GM23338 (cell line): ENCODE measurements at regions not wholly inside any gene's neighbourhood (a gene's known extent, or its start where the extent isn't known, plus 50 kb on each side); places are given as distances from the start of the nearest gene placed in this dataset.

Experiments used
- ATAC-seq: fragments of 200-7000 bp; cut with Tn5 transposase; 3 replicates; pipeline ENCODE4 v1.9.1; 2020
- DNase-seq: peaks from one replicate; pipeline ENCODE4 v3.0.0-alpha.2; 2015; ENCODE audit warnings: low spot score
- H2AFZ ChIP-seq: fragments of 200-600 bp; sonication (generic); 2 replicates; pipeline ENCODE4 v1.8.0; 2016; ENCODE audit warnings: antibody characterized with exemption, mild to moderate bottlenecking, moderate library complexity
- H3F3A ChIP-seq: fragments of 200-600 bp; sonication (generic); replicated peaks from 2 replicates; pipeline ENCODE4 v1.8.0; 2017; ENCODE audit warnings: antibody characterized with exemption, mixed run types, low read depth
- H3K27ac ChIP-seq: fragments of 200-600 bp; sonication (generic); 2 replicates; pipeline ENCODE4 v1.6.1; 2016; ENCODE audit warnings: low read depth
- H3K27me3 ChIP-seq: fragments of 200-600 bp; sonication (generic); 2 replicates; pipeline ENCODE4 v1.8.0; 2016; ENCODE audit warnings: mild to moderate bottlenecking, mixed run types, moderate library complexity; ENCODE audit not compliant: insufficient read depth
- H3K36me3 ChIP-seq: fragments of 200-600 bp; sonication (generic); 2 replicates; pipeline ENCODE4 v1.8.0; 2016; ENCODE audit warnings: mild to moderate bottlenecking; ENCODE audit not compliant: insufficient read depth
- H3K4me1 ChIP-seq: fragments of 200-600 bp; sonication (generic); 2 replicates; pipeline ENCODE4 v1.8.0; 2016; ENCODE audit warnings: mild to moderate bottlenecking, moderate library complexity; ENCODE audit not compliant: insufficient read depth
- H3K4me2 ChIP-seq: fragments of 200-600 bp; sonication (generic); 2 replicates; pipeline ENCODE4 v1.7.1; 2017; ENCODE audit warnings: mixed run types
- H3K4me3 ChIP-seq: fragments of 200-600 bp; sonication (generic); 2 replicates; pipeline ENCODE4 v1.6.1; 2016; ENCODE audit warnings: mixed run types
- H3K79me2 ChIP-seq: fragments of 200-600 bp; sonication (generic); replicated peaks from 2 replicates; pipeline ENCODE4 v1.8.0; 2017; ENCODE audit warnings: mild to moderate bottlenecking; ENCODE audit not compliant: insufficient read depth
- H3K9me2 ChIP-seq: fragments of 200-600 bp; sonication (generic); 2 replicates; pipeline ENCODE4 v1.8.0; 2017; ENCODE audit not compliant: insufficient read depth
- H4K20me1 ChIP-seq: fragments of 200-600 bp; sonication (generic); replicated peaks from 2 replicates; pipeline ENCODE4 v1.8.0; 2017; ENCODE audit warnings: mild to moderate bottlenecking; ENCODE audit not compliant: insufficient read depth
- H3K27ac Mint-ChIP-seq: 2 replicates; pipeline ENCODE4 v1.8.0; 2020; ENCODE audit warnings: inconsistent platforms, mild to moderate bottlenecking, moderate library complexity, mixed read lengths
- H3K27me3 Mint-ChIP-seq: 3 replicates; pipeline ENCODE4 v1.8.0; 2022; ENCODE audit warnings: low read depth, mild to moderate bottlenecking, moderate library complexity, mixed read lengths, inconsistent platforms; ENCODE audit not compliant: insufficient read depth, poor library complexity
- H3K36me3 Mint-ChIP-seq: 3 replicates; pipeline ENCODE4 v1.8.0; 2021; ENCODE audit warnings: low read depth, mild to moderate bottlenecking, inconsistent platforms, moderate library complexity, mixed read lengths
- H3K4me1 Mint-ChIP-seq: 3 replicates; pipeline ENCODE4 v1.8.0; 2020; ENCODE audit warnings: mild to moderate bottlenecking, inconsistent platforms, mixed read lengths
- H3K4me3 Mint-ChIP-seq: 3 replicates; pipeline ENCODE4 v1.8.0; 2021; ENCODE audit warnings: moderate library complexity, mild to moderate bottlenecking, inconsistent platforms, mixed read lengths
- H3K9me3 Mint-ChIP-seq: 3 replicates; pipeline ENCODE4 v1.8.0; 2020; ENCODE audit warnings: moderate library complexity, mild to moderate bottlenecking, inconsistent platforms, mixed read lengths
- CREB1 ChIP-seq: fragments of 250-450 bp; sonication (Bioruptor Pico); IDR thresholded peaks from 2 replicates; pipeline ENCODE4 v1.5.0; 2020; ENCODE audit warnings: low read depth, mild to moderate bottlenecking, moderate library complexity
- CTCF ChIP-seq, 2 experiments: fragments of 200-600 bp in 1 of 2; sonication (generic) in 1 of 2; conservative IDR thresholded peaks; 2 replicates each; pipeline versions ENCODE4 v1.5.1 to v1.6.1; 2016 to 2017; ENCODE audit warnings: antibody characterized with exemption in 2 of 2, low read depth in 2 of 2, mild to moderate bottlenecking in 2 of 2, moderate library complexity in 1 of 2
- ETS1 ChIP-seq: IDR thresholded peaks from 2 replicates; pipeline ENCODE4 v1.6.1; 2016; ENCODE audit warnings: antibody characterized with exemption
- EZH2 ChIP-seq: fragments of 200-600 bp; sonication (generic); IDR thresholded peaks from one replicate; pipeline ENCODE4 v1.8.0; 2017; ENCODE audit warnings: antibody characterized with exemption, mild to moderate bottlenecking, low read depth; ENCODE audit not compliant: unreplicated experiment
- EZH2phosphoT487 ChIP-seq: fragments of 200-600 bp; sonication (generic); IDR thresholded peaks from one replicate; pipeline ENCODE4 v1.8.1; 2018; ENCODE audit warnings: antibody characterized with exemption; ENCODE audit not compliant: unreplicated experiment
- POLR2AphosphoS5 ChIP-seq: IDR thresholded peaks from 2 replicates; pipeline ENCODE4 v1.6.1; 2016; ENCODE audit warnings: antibody characterized with exemption, low read depth
- ZNF114 ChIP-seq: fragments of 250-450 bp; sonication (Bioruptor Pico); IDR thresholded peaks from 2 replicates; pipeline ENCODE4 v1.5.0; 2020; ENCODE audit warnings: mild to moderate bottlenecking, moderate library complexity
- ZNF331 ChIP-seq: fragments of 250-450 bp; sonication (Bioruptor Pico); IDR thresholded peaks from 2 replicates; pipeline ENCODE4 v1.5.0; 2020; ENCODE audit warnings: low read depth, mild to moderate bottlenecking, moderate library complexity
- ZNF462 ChIP-seq: fragments of 250-450 bp; sonication (Bioruptor Pico); IDR thresholded peaks from 2 replicates; pipeline ENCODE4 v1.5.0; 2020; ENCODE audit warnings: mild to moderate bottlenecking, moderate library complexity

- TF ChIP-seq ZNF462 (CRISPR knock-in tag) (no peak), ZNF331 (no peak)
Measured at GRCh38 chr2:74065456-74065855, 80.7 kb downstream of the TET3 start (continued).

- Mint-ChIP-seq H3K36me3 (peaks cover 24% of the 10 kb centered on the region), H3K27ac (no peak overlapping the region), H3K9me3 (peaks cover 10% of the 10 kb centered on the region; the same call in 2 of the 3 replicates), H3K27me3 (peaks cover 8% of the 10 kb centered on the region), H3K4me3 (no peak overlapping the region), H3K4me1 (peaks cover 3% of the 10 kb centered on the region; the same call in 1 of the 3 replicates)
- H3K9me2 ChIP-seq = no peaks in the 10 kb centered on the region
- no peak overlapping the region for H2AFZ ChIP-seq
- H4K20me1 ChIP-seq = peaks cover 29% of the 10 kb centered on the region
- H3K79me2 ChIP-seq = peaks cover 29% of the 10 kb centered on the region
- ATAC-seq (no peak), DNase-seq (no peak)
- no peak overlapping the region for H3K4me3 ChIP-seq
- TF ChIP-seq POLR2AphosphoS5 (no peak), EZH2phosphoT487 (no peak), ETS1 (no peak), EZH2 (no peak), ZNF114 (no peak), CTCF (conservative IDR thresholded peaks at IDR 0.05; ENCODE audit: low read depth in 2 of 2) (no peak), CREB1 (no peak)
- no peak overlapping the region for H3K27ac ChIP-seq
- 0 out of 2 replicates have a peak, but pooled peaks cover 3% of the 10 kb centered on the region for H3K4me1 ChIP-seq
- H3F3A ChIP-seq = no peaks in the 10 kb centered on the region
- no peaks in the 10 kb centered on the region for H3K27me3 ChIP-seq
- H3K36me3 ChIP-seq = no peaks in the 10 kb centered on the region; the same call in 1 of the 2 replicates
- no peak overlapping the region for H3K4me2 ChIP-seq
Measured at GRCh38 chr2:74066491-74067203, 81.1 kb downstream of the BOLA3 start.
